OCI-LY3 (cell line): ENCODE measurements at regions not wholly inside any gene's neighbourhood (a gene's known extent, or its start where the extent isn't known, plus 50 kb on each side); places are given as distances from the start of the nearest gene placed in this dataset.

ENCODE experiments used
- CTCF ChIP-seq: fragments of 200-600, 300-600 bp; sonication (generic); IDR thresholded peaks from 2 replicates; pipeline ENCODE4 v1.5.1; 2014; ENCODE audit warnings: antibody characterized with exemption, low read length, low read depth
- EZH2phosphoT487 ChIP-seq: fragments of 200-600 bp; shearing (Covaris generic); IDR thresholded peaks from 2 replicates; pipeline ENCODE4 v1.6.1; 2018; ENCODE audit warnings: antibody characterized with exemption, mixed run types, low read depth

- no peak for TF ChIP-seq CTCF
- no peak for TF ChIP-seq EZH2phosphoT487
Observed at GRCh38 chr13:83162493-83162892, 719.8 kb downstream of the SLITRK1 start.
